ENCODE measurements at regions not wholly inside any gene's neighbourhood (a gene's known extent, or its start where the extent isn't known, plus 50 kb on each side); places are given as distances from the start of the nearest gene placed in this dataset.

DNA sequence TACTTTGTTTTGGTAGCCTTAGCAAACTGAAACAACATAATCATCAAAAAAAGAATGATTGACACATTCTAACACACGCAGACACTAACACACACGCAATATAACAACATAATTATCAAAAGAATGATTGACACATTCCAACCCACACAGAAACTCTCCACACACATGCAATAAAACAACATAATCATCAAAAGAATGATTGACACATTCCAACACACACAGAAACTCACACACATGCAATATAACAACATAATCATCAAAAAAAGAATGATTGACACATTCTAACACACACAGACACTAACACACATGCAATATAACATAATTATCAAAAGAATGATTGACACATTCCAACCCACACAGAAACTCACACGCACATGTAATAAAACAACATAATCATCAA is 172.4 kb downstream of the THBS2 start:
- Histone ChIP-seq H3K36me3 (ENCODE audit: control insufficient read depth, insufficient read depth, low read length) (no peaks in the 10 kb centered on the region), H3K4me3 (ENCODE audit: low read depth, low read length) (no peak overlapping the region), H3K27me3 (ENCODE audit: control insufficient read depth, insufficient read depth, low read length) (no peaks in the 10 kb centered on the region)
- no peak for TF ChIP-seq CTCF (IDR thresholded peaks at IDR 0.05; ENCODE audit: insufficient read depth, low read length, poor library complexity, severe bottlenecking)
- no peak for DNase-seq (ENCODE audit: low read depth)

DNA sequence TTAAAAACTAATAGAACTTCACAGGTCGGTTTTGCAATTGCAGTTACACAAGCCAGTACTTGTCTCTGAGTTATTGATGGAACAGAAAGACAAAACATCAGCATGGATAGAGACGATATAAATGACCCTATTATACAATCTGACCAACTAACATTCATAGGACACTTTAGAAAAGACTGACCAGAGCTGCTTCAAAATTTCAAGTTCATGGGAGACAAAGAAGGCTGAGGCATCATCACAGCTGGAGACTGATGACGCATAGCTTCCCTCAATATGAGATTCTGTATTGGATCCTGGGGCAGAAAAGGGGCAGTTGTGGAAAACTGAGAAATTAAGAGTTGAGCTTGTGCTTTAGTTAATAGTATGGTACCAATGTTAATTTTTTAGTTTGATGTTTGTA is 174.0 kb downstream of the THBS2 start:
- no peaks in the 10 kb centered on the region for H3K27me3 ChIP-seq (ENCODE audit: control insufficient read depth, insufficient read depth, low read length)
- TF ChIP-seq CTCF (IDR thresholded peaks at IDR 0.05; ENCODE audit: insufficient read depth, low read length, poor library complexity, severe bottlenecking), result no peak
- no peak for DNase-seq (ENCODE audit: low read depth)

GRCh38 chr6:169078399-169079145 is 175.1 kb downstream of the THBS2 start:
- DNase-seq (ENCODE audit: low read depth), result no peak
- H3K27me3 ChIP-seq (ENCODE audit: control insufficient read depth, insufficient read depth, low read length), result no peaks in the 10 kb centered on the region
- H3K36me3 ChIP-seq (ENCODE audit: control insufficient read depth, insufficient read depth, low read length), result no peaks in the 10 kb centered on the region
- H3K4me3 ChIP-seq (ENCODE audit: low read depth, low read length), result no peak overlapping the region
- no peak for TF ChIP-seq CTCF (IDR thresholded peaks at IDR 0.05; ENCODE audit: insufficient read depth, low read length, poor library complexity, severe bottlenecking)

More for the DNA sequence above, 174.0 kb downstream of the THBS2 start:
- Histone ChIP-seq H3K36me3 (ENCODE audit: control insufficient read depth, insufficient read depth, low read length) (no peaks in the 10 kb centered on the region), H3K4me3 (ENCODE audit: low read depth, low read length) (no peak overlapping the region)

DNA sequence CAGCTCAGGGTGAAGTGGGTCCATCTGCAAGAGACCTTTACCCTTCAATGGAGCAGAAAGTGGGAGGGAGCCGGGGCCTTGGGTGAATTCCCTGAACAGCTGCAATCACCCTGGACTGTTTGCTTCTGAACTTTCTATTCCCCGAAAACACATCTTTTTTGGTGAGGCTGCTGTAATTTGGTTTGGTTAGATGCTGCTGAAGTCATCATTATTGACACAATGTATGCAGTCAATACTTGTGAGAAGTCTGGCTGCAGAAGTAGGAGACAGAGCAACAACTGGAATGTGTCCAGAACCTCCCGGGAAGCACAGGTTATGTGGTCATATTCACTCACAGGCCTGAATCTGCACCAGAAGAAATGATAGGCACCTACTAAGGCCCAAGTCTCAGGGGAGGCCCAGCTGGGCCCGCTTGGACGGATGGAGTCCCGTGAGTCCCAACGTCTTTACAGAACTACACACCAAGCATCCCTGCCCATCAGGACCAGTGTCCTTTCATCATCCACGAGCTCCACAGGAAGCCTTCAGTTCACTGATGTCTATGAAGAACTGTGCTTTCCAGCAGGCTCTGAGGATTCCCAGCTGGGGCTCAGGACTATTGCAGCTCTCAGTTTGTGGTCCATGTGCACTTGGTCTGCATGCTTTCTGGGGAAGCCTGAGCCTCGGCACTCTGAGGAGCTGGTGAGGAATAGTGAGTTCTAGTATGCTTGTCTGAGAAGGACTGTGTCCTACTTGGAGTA is 177.6 kb downstream of the THBS2 start:
- DNase-seq (ENCODE audit: low read depth), result no peak
- Histone ChIP-seq H3K4me3 (ENCODE audit: low read depth, low read length) (no peak overlapping the region), H3K27me3 (ENCODE audit: control insufficient read depth, insufficient read depth, low read length) (no peaks in the 10 kb centered on the region), H3K36me3 (ENCODE audit: control insufficient read depth, insufficient read depth, low read length) (no peaks in the 10 kb centered on the region)
- no peak for TF ChIP-seq CTCF (IDR thresholded peaks at IDR 0.05; ENCODE audit: insufficient read depth, low read length, poor library complexity, severe bottlenecking)

- H3K27me3 ChIP-seq (ENCODE audit: control insufficient read depth, insufficient read depth, low read length), result no peaks in the 10 kb centered on the region
- H3K36me3 ChIP-seq (ENCODE audit: control insufficient read depth, insufficient read depth, low read length), result no peaks in the 10 kb centered on the region
- no peak for TF ChIP-seq CTCF (IDR thresholded peaks at IDR 0.05; ENCODE audit: insufficient read depth, low read length, poor library complexity, severe bottlenecking)
- DNase-seq (ENCODE audit: low read depth), result no peak
- no peak overlapping the region for H3K4me3 ChIP-seq (ENCODE audit: low read depth, low read length)
Observed at GRCh38 chr6:169075211-169075914, 178.3 kb downstream of the THBS2 start.
